ENCODE measurements at regions not wholly inside any gene's neighbourhood (a gene's known extent, or its start where the extent isn't known, plus 50 kb on each side); places are given as distances from the start of the nearest gene placed in this dataset.

DNA sequence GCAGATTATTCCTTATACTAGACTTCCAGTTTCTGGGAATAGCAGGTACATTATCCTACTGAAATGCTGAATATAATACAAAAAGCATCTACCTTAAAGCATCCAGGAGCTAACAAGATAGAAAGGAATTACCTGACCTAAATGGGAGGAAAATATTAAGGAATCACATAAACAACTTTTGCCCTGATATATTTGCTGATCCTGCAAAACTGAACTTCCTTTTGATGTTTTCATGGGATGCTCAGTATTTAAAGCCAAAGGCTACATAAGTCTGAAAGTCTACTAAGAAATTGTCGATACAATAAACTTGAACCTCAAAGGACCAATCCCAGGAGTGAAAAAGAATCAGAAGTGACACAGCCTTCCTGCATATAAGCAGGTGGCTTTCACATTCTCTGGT, 85.6 kb upstream of the C1orf21 start:
- TF ChIP-seq, protein P1, sequence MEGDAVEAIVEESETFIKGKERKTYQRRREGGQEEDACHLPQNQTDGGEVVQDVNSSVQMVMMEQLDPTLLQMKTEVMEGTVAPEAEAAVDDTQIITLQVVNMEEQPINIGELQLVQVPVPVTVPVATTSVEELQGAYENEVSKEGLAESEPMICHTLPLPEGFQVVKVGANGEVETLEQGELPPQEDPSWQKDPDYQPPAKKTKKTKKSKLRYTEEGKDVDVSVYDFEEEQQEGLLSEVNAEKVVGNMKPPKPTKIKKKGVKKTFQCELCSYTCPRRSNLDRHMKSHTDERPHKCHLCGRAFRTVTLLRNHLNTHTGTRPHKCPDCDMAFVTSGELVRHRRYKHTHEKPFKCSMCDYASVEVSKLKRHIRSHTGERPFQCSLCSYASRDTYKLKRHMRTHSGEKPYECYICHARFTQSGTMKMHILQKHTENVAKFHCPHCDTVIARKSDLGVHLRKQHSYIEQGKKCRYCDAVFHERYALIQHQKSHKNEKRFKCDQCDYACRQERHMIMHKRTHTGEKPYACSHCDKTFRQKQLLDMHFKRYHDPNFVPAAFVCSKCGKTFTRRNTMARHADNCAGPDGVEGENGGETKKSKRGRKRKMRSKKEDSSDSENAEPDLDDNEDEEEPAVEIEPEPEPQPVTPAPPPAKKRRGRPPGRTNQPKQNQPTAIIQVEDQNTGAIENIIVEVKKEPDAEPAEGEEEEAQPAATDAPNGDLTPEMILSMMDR (IDR thresholded peaks at IDR 0.05), result no peak
- no peak for DNase-seq (ENCODE audit: low spot score)
- no peak for ATAC-seq (ENCODE audit: low FRiP score)

DNA sequence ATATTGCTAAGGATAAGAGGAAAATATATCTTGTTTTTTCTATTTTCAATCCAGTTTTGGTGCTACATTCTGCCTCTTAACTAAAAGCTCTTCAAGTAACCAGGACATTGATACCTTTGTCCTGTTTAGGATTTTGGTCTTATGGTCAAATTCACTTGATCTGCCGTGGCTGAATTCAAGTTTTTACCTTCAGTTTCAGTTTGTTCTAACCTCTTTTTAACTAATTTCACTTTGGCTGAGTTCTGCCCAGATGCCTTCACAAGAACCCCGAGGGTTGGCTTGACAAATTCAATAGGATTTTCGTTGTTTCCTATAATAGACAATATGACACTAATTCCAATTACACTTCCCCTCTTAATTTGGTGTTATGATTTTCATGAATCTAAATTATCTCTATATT, 84.5 kb upstream of the C1orf21 start:
- TF ChIP-seq, protein P1 (IDR thresholded peaks at IDR 0.05), result no peak
- no peak for DNase-seq (ENCODE audit: low spot score)
- no peak for ATAC-seq (ENCODE audit: low FRiP score)

GRCh38 chr1:184310157-184310819, 76.5 kb upstream of the C1orf21 start:
- no peak for DNase-seq (ENCODE audit: low spot score)
- no peak for ATAC-seq (ENCODE audit: low FRiP score)
- TF ChIP-seq, protein P1 (IDR thresholded peaks at IDR 0.05), result no peak

- TF ChIP-seq, protein P1 (IDR thresholded peaks at IDR 0.05), result no peak
- no peak for DNase-seq (ENCODE audit: low spot score)
- no peak for ATAC-seq (ENCODE audit: low FRiP score)
These were observed 75.2 kb upstream of the C1orf21 start for GRCh38 chr1:184311580-184311979.

DNA sequence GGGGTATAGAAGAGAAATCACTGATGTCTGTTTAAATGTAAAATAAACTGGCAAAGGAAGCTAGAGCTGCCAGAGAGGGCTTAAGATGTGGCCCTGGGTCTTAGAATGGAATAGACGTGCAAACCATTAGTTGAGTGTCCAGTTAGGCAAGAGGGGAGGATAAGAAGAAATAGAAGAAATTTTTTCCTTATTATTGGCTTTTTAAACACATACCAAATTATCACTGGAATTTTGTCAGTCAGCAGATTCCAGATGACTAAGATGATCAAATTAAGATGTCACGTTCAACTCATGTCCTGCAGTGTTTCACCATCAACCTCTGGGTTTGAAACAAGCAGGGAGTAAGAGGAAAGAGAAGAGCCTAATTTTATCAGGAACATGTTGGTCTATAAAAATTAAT, 71.6 kb upstream of the C1orf21 start:
- ATAC-seq (ENCODE audit: low FRiP score) (no peak), DNase-seq (ENCODE audit: low spot score) (no peak)
- TF ChIP-seq, protein P1 (IDR thresholded peaks at IDR 0.05), result no peak

DNA sequence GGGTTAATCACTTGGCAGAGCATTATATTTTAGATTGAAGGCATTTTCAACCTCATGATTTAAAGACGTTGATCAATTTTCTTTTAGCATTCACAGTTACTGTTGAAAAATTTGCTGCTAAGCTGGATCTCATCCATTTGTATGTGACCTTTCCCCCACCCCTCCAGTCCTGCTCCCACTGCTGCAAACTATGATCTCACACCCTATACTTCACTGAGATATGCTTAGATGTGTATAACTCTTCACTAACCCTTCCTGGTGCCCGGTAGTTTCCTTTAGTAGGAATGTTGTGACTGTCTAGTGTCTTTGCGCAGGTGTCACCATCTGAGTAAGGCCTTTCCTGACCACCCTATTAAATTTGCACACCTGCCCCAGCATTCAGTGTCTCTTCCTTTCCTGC, 67.0 kb upstream of the C1orf21 start:
- no peak for DNase-seq (ENCODE audit: low spot score)
- no peak for ATAC-seq (ENCODE audit: low FRiP score)
- TF ChIP-seq, protein P1 (IDR thresholded peaks at IDR 0.05), result no peak

GRCh38 chr1:184322253-184322652, 64.6 kb upstream of the C1orf21 start:
- no peak for DNase-seq (ENCODE audit: low spot score)
- no peak for ATAC-seq (ENCODE audit: low FRiP score)
- TF ChIP-seq, protein P1 (IDR thresholded peaks at IDR 0.05), result no peak

All from omental fat pad (tissue), 3 donors.